ENCODE measurements at regions not wholly inside any gene's neighbourhood (a gene's known extent, or its start where the extent isn't known, plus 50 kb on each side); places are given as distances from the start of the nearest gene placed in this dataset.

DNA sequence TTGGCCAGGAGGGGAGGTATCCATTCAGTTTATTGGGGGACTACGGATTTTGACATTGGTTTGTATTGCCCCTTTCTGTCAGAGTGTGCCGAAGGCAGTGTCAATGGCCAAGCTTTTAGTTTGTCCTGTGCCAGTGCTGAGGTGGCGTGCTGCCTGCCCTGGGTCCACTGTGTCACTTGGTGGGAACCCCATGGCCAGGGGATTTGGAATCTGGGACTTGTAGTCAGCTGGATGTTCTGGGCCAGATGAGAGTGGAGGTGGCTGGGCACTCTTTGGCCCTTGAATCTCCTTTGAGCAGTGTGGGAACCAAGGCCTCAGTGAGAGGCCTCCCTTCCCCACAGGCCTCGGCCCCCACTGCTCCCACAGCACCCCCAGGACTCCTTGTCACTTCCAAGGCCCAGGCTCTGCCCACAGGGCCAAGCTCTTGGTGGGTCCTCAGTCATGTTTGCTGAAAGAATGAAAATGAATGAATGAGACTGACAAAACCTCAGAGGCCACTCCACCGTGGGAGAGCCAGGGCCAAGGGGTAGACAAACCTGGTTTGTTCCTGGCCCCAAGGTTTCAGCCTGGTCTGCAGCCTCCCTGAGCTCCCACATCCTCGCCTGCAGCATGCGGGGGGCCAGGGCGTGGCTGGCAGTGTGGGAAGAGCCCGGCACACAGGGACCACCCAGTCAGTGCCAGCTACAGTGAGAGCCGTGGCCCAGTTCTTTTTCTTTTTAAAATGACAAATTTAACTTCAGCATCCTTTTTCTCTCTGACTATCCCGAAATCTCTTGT, 412.2 kb downstream of the MATN1 start:
- DNase-seq: no peak

- DNase-seq: no peak
Observed at GRCh38 chr1:30307182-30307581, 416.2 kb downstream of the MATN1 start.

GRCh38 chr1:30305519-30305918, 417.9 kb downstream of the MATN1 start:
- no peak for DNase-seq

DNA sequence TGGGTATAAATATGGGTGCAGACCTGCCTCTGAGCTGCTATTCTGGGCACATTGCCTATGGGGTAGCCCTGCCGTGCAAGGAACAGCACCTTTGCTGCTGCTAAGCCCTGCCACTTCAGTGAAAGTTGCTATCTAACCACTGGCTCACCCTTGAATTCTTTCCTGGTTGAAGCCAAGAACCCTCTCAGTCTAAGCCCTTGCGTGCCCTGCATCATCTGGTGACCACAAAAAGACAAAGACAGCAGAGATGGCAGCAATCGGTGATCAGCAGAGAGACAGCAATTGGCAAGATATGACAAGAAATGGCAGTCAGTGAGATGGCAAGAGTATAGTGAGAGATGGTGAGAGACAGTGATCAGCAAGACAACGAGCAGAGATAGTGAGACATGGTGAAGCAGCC, 418.3 kb downstream of the MATN1 start:
- no peak for DNase-seq

- DNase-seq: no peak
Observed at GRCh38 chr1:30304080-30304479, 419.3 kb downstream of the MATN1 start.

DNA sequence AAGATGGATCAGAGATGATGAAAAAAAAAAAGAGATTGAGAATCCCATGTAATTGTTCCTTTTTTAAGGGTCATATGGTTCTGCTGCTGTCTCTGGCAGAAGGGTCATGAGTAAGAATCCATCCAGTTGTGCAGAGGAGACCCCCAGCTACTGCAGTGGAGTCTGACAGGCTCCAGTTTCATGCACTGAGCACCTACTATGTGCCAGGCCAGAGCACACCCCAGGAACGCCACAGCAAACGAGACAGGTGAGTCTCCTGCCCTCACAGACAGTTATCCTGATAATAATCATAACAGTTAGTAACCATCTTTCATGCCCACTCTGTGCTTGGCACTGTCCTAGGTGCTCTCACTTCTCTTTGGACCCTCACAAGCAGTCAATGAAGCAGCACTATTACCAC, 420.0 kb downstream of the MATN1 start:
- no peak for DNase-seq

GRCh38 chr1:30302858-30303257, 420.5 kb downstream of the MATN1 start:
- DNase-seq: no peak

- no peak for DNase-seq
Observed at GRCh38 chr1:30300669-30301068, 422.7 kb downstream of the MATN1 start.

GRCh38 chr1:30299393-30299792, 424.0 kb downstream of the MATN1 start:
- DNase-seq: no peak

DNA sequence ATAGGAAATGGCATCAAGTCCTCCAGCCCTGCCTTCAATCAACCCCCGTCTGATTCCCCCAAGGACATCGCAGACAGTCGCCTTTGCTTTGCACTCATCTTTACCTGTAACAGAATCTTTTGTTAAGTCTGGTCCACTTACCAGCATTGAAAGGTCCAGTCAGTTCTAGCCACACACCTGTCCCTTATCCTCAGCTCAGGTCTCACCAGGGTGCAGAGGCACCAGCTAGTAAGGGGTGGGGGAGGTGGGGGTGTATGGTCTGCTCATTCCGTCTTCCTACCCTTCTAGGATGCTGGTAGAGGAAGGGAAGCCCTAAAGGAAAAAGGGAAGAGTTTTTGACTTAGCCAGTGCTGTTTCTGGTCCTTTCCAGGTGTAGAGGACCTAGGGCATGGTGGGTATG, 427.7 kb downstream of the MATN1 start:
- DNase-seq: no peak

- no peak for DNase-seq
Observed at GRCh38 chr1:30295266-30295665, 428.1 kb downstream of the MATN1 start.

DNA sequence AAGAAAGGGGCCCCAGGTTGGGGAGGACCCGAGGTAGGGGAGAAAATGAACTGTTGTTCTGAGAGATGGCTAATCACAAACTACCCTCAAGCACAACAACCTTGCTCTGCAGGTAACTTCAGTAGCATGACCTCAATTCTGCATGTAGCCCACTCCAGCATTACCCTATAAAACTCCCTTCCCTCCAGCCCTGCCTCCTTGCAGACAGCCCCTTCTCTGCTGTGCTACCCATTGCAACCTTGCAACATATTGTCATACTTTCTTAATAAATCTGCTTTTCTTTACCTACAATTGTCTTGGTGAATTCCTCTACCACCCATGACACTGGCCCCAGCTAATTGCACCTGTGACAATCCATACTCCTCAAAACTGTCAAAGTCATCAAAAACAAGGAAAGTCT, 428.9 kb downstream of the MATN1 start:
- no peak for DNase-seq

DNA sequence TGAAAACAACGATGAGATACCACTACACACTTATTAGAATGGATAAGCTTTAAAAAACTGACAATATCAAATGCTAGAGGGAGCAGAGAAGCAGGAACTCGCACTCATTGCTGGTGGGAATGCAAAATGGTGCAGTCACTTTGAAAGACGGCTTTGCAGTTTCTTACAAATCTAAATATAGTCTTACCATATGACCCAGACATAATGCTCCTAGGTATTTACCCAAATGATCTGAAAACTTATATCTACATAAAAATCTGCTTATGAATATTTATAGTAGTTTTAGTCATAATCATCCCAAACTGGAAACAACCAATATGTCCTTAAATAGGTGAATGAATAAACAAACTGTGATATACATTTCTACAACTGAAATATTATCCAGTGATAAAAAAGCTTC, 430.9 kb downstream of the MATN1 start:
- no peak for DNase-seq

DNA sequence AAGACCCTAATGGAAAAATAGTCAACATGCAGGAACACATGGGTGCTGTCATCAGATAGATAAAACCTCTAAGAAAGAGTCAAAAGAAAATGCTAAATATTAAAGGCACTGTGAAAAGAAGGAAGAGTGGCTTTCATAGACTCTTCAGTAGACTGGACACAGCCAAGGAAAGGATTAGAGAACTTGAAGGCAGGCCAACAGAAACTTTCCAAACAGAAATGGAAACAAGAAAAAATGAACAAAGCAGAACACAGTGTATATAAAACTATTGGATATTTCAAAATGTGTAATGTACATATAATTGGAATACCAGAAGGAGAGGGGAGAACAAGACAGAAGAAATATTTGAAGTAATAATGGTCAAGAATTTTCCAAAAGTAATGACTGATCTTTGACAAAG, 431.9 kb downstream of the MATN1 start:
- no peak for DNase-seq

DNA sequence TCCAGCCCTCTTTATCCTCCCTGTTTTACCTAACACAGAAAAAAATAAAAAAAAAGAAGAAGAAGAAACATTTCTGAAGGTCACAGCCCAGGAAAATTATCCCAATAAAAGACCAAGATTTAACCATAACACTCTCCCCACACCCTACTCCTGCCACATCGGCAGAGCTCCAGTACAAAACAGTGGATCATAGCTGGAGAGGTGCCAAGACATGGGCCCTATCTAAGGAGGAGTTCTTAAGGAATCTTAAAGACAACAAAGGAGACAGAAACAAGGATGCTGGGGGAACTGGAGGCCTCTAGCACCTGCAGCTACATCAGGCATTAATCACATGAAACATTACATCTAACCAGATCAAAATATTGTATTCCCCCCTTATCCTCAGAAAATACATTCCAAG, 432.8 kb downstream of the MATN1 start:
- DNase-seq: no peak

GRCh38 chr1:30287976-30288375, 435.4 kb downstream of the MATN1 start:
- DNase-seq: no peak

DNA sequence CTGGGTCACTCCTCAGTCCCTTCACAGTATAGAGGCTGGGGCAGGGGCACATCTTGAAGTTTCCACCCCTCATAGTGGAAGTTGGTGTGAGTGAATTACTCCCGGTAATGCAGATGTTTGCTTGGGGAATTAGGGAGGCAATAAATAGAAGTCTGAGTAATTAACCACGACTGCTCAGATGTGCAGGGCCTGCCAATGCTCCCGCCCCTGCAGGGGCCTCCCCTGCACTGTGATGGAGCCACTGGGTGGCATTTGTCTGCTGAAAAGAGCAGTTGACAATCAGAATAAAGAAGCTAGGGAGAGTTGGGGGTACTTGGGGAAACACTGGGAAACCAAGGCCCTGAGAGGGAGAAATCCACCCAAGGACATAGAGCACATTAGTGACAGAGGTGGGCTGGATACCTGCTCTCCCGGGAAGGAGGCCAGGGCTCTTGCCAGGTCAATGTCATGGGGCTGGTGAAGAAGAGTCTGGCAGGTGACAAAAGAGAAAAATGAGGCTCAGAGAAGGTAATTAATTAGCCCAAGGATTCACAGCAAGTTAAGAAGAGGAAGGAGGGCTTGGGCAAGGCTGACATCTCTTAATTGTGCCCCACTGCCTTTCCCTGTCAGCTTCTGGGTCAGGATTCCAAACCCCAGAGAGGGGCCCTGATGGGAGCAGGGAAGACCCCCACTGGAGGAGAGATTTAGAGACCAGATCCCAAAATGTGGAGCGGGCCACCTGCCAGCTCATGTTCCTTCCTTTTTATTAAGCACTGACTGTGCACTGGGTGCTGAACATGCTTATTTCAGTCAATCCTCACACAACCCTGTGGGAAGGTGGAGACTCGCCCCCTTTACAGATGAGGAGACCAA, 436.2 kb downstream of the MATN1 start:
- DNase-seq: no peak

GRCh38 chr1:30286241-30286987, 437.0 kb downstream of the MATN1 start:
- DNase-seq: no peak

DNA sequence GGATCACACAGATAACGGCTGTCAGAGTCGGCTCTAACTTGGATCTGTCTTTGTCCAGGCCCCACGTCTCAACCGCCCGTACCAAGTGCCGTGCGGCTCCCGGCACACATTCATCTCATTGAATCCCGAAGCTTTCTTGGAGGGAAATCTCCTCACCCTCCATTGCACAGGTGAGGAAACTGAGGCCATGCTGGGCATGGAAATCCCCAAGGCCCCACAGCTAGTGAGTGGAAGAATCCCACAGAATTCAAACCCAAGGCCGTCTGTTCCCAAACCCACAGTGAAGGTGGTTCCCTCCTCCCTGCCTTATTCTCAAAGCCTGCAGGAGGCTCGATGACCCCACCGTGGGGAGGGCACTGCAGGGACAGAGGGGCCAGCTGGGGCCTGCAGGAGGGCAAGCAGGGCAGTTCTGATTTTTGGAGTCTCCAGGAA, 437.9 kb downstream of the MATN1 start:
- DNase-seq: no peak

DNA sequence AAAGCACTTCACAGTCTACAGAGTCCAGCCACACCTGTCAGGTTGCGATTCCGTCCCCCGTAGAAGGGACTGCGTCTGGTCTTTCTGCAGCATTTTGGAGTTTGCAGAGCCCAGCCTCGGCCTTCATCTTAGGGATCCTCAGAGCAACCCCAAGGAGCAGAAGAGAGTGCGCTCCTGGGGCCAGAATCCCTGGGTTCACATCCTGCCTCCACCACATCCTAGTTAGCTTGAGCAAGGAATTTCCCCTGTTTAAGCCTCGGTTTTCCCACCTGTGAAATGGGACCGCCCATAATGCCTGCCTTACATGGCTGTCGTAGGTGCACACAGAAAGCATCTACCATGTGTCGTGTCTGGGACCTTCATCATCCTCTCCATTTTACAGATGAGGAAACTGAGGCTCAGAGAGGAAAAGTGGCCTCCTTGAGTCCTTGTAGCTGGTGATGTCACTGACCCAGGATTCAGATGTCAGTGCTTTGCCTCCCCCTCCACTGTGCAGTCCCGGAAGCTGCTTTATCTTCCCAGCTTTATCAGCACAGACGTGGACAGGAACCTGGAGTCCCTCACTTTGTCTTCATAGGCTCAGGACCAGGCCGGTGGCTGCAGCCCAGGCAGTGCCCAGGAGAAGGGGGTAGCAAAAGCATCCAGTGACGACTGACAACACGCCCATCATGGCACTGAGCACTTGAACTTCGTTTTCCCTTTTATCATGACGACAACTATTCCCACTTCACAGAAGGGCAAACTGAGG, 438.5 kb downstream of the MATN1 start:
- DNase-seq: no peak

- no peak for DNase-seq
Observed at GRCh38 chr1:30284226-30284625, 439.2 kb downstream of the MATN1 start.

DNA sequence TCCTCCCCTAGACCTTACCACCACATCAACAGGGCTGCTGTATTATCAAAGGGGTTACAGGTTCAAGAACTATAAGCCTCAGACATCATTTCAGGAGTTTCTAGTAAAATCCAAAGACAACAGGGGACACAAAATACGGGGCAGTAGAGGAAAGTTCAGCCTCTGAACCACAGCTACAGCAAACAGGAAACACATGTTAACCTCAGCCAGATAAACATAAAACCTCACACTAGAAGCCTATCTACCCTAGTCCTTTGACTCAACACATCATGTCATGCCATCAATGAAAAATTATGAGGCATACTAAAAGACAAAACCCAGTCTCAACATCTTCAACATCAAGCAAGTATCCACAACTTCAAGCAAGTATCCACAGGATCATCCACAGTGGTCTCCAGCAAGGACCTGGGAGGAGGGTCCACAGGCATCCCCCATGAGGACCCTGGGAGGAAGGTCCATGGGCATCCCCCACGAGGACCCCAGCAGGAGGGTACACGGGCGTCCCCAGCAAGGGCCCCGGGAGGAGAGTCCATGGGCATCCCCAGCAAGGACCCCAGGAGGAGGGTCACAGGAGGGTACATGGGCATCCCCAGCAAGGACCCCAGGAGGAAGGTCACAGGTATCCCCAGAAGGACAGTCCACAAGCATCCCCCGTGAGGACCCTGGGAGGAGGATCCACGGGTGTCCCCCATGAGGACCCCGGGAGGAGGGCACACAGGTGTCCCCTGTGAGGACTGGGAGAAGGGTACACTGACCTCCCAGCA, 440.0 kb downstream of the MATN1 start:
- no peak for DNase-seq

Measured in NCI-H524 treated with DMSO at 0.1 percent for 48 hours (cell line).